PC-3 (cell line): ENCODE measurements at regions not wholly inside any gene's neighbourhood (a gene's known extent, or its start where the extent isn't known, plus 50 kb on each side); places are given as distances from the start of the nearest gene placed in this dataset.

ENCODE experiments used
- CTCF ChIP-seq: fragments of 300-600 bp; sonication (generic); conservative IDR thresholded peaks from 2 replicates; pipeline ENCODE4 v1.5.1; 2017; ENCODE audit warnings: antibody characterized with exemption, low read depth, mild to moderate bottlenecking, low read length
- EZH2 ChIP-seq: fragments of 300-600 bp; sonication (generic); IDR thresholded peaks from one replicate; pipeline ENCODE4 v1.6.1; 2017; ENCODE audit warnings: antibody characterized with exemption, mild to moderate bottlenecking, low read length; ENCODE audit not compliant: unreplicated experiment
- EZH2phosphoT487 ChIP-seq: fragments of 300-600 bp; sonication (generic); IDR thresholded peaks from 2 replicates; pipeline ENCODE4 v1.6.1; 2018; ENCODE audit warnings: mild to moderate bottlenecking, antibody characterized with exemption, low read length, borderline replicate concordance

- TF ChIP-seq CTCF (no peak), EZH2 (no peak), EZH2phosphoT487 (no peak)
These were observed 868.5 kb upstream of the SLIT2 start for GRCh38 chr4:19382993-19383756.
